Common myeloid progenitor, CD34-positive (primary cell): ENCODE measurements at regions not wholly inside any gene's neighbourhood (a gene's known extent, or its start where the extent isn't known, plus 50 kb on each side); places are given as distances from the start of the nearest gene placed in this dataset.
A peak's percentile ranks its signal among the peaks of the same experiment; 100 is the strongest.
"Not testable (repeated sequence)": the region's sequence is repeated elsewhere in the genome, so short reads cannot be mapped to it uniquely, and the experiment has no call there.

ENCODE experiments used
- CTCF ChIA-PET: fragments of 350-600 bp; sonication (Branson Sonifier 250); formaldehyde crosslinking; loops from one replicate; lab custom pipeline; 2021; ENCODE audit warnings: antibody characterized with exemption; lab: Charles Lee
- POLR2A ChIA-PET: fragments of 350-600 bp; sonication (Branson Sonifier 250); formaldehyde crosslinking; loops from one replicate; lab custom pipeline; 2021; ENCODE audit warnings: antibody characterized with exemption; lab: Charles Lee
- DNase-seq, 3 donors: peaks; one replicate each; pipeline versions ENCODE4 v3.0.0 to v3.0.0-alpha.2; 2013
- H3K27ac ChIP-seq, 2 experiments: 1 replicate in 1 of 2; 2 replicates in 1 of 2; pipeline ENCODE4 v1.7.0; 2013; ENCODE audit warnings: inconsistent platforms in 2 of 2, low read length in 2 of 2, mild to moderate bottlenecking in 2 of 2, low read depth in 1 of 2, moderate library complexity in 1 of 2; ENCODE audit not compliant: severe bottlenecking in 2 of 2, insufficient read depth in 1 of 2, poor library complexity in 1 of 2
- H3K27me3 ChIP-seq, 5 experiments: replicated peaks in 2 of 5; 1 replicate in 3 of 5; 2 replicates in 2 of 5; pipeline versions ENCODE4 v1.6.1 to v1.7.0; 2013; ENCODE audit warnings: low read length in 4 of 5, mild to moderate bottlenecking in 2 of 5, moderate library complexity in 2 of 5, inconsistent platforms in 1 of 5; ENCODE audit not compliant: insufficient read depth in 5 of 5, control insufficient read depth in 4 of 5
- H3K36me3 ChIP-seq, 4 experiments: 1 replicate in 2 of 4; 2 replicates in 2 of 4; pipeline versions ENCODE4 v1.6.1 to v1.7.0; 2013; ENCODE audit warnings: low read length in 3 of 4, control low read depth in 1 of 4, mild to moderate bottlenecking in 1 of 4; ENCODE audit not compliant: control insufficient read depth in 4 of 4, insufficient read depth in 4 of 4
- H3K4me1 ChIP-seq, 4 experiments: 1 replicate in 3 of 4; 2 replicates in 1 of 4; pipeline versions ENCODE4 v1.6.1 to v1.7.1; 2013; ENCODE audit warnings: low read length in 3 of 4, mild to moderate bottlenecking in 3 of 4, control low read depth in 1 of 4, inconsistent platforms in 1 of 4, moderate library complexity in 1 of 4; ENCODE audit not compliant: control insufficient read depth in 4 of 4, insufficient read depth in 4 of 4; ENCODE audit errors: control extremely low read depth in 1 of 4
- H3K4me3 ChIP-seq, 7 experiments: 1 replicate in 4 of 7; 2 replicates in 3 of 7; pipeline versions ENCODE4 v1.5.1 to v1.7.0; 2013; ENCODE audit warnings: mild to moderate bottlenecking in 7 of 7, low read length in 6 of 7, moderate library complexity in 6 of 7, inconsistent platforms in 2 of 7, low read depth in 2 of 7, control low read depth in 1 of 7; ENCODE audit not compliant: insufficient read depth in 4 of 7, control insufficient read depth in 1 of 7; ENCODE audit errors: extremely low read depth in 1 of 7
- H3K9me3 ChIP-seq, 5 experiments: 1 replicate in 4 of 5; 2 replicates in 1 of 5; pipeline versions ENCODE4 v1.6.1 to v1.7.1; 2013; ENCODE audit warnings: low read length in 4 of 5, mild to moderate bottlenecking in 2 of 5, inconsistent platforms in 1 of 5, low read depth in 1 of 5, moderate library complexity in 1 of 5; ENCODE audit not compliant: control insufficient read depth in 4 of 5, insufficient read depth in 2 of 5; ENCODE audit errors: control extremely low read depth in 1 of 5
- WGBS: methylation state at CpG from one replicate; pipeline ENCODE4 v1.1.5; 2013; ENCODE audit not compliant: insufficient coverage; 5-methylcytosine and 5-hydroxymethylcytosine counted together

- Histone ChIP-seq H3K36me3 (peaks cover 0 to 9% (median 4%) of the 10 kb centered on the region in 4 experiments), H3K4me1 (no peaks in the 10 kb centered on the region), H3K27ac (no peak overlapping the region), H3K4me3 (no peak overlapping the region), H3K27me3 (no peaks in the 10 kb centered on the region), H3K9me3 (peaks cover 2 to 21% (median 4%) of the 10 kb centered on the region in 5 experiments)
- ChIA-PET POLR2A (no interaction called here), CTCF (interaction anchor here (0.7 to 0.9 kb wide), 2 partner anchors 13 to 457 kb away, joined by 3 read pairs; no protein-coding TSS in a partner anchor)
- DNase-seq: no peak
These were observed 102.6 kb upstream of the SATB1 start for GRCh38 chr3:18527691-18528090.

- Histone ChIP-seq H3K4me3 (no peak overlapping the region), H3K27me3 (no peaks in the 10 kb centered on the region), H3K9me3 (peaks cover 2 to 21% (median 4%) of the 10 kb centered on the region in 5 experiments), H3K4me1 (no peaks in the 10 kb centered on the region), H3K36me3 (peaks cover 0 to 9% (median 4%) of the 10 kb centered on the region in 4 experiments), H3K27ac (no peak overlapping the region)
- ChIA-PET POLR2A (no interaction called here), CTCF (no interaction called here)
- DNase-seq: no peak
These were observed 101.5 kb upstream of the SATB1 start for GRCh38 chr3:18526667-18527066.

DNA sequence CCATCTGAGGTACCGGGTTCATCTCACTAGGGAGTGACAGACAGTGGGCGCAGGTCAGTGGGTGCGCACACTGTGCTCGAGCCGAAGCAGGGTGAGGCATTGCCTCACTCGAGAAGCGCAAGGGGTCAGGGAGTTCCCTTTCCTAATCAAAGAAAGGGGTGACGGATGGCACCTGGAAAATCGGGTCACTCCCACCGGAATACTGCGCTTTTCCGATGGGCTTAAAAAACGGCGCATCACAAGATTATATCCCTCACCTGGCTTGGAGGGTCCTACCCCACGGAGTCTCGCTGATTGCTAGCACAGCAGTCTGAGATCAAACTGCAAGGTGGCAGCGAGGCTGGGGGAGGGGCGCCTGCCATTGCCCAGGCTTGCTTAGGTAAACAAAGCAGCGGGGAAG lies 91.0 kb upstream of the SATB1 start:
- POLR2A ChIA-PET: interaction anchor here (0.6 kb wide), 1 partner anchor 14 kb away, joined by 3 read pairs; no protein-coding TSS in a partner anchor
- WGBS: 98% methylated on average over 7 of the region's 19 CpGs

GRCh38 chr3:18513091-18513490 lies 88.0 kb upstream of the SATB1 start:
- H3K4me3 ChIP-seq: no peak overlapping the region
- DNase-seq: no peak
- H3K36me3 ChIP-seq: no peaks in the 10 kb centered on the region
- POLR2A ChIA-PET: no interaction called here
- no peaks in the 10 kb centered on the region for H3K27me3 ChIP-seq
- CTCF ChIA-PET: no interaction called here
- peaks cover 3 to 26% (median 17%) of the 10 kb centered on the region in 4 experiments for H3K4me1 ChIP-seq
- H3K9me3 ChIP-seq: peaks cover 0 to 2% (median 0%) of the 10 kb centered on the region in 5 experiments
- WGBS: 100% methylated on average over 1 of the region's 3 CpGs
- H3K27ac ChIP-seq: no peak overlapping the region

More for the DNA sequence above, 91.0 kb upstream of the SATB1 start:
- H3K4me3 ChIP-seq, H3K27me3 ChIP-seq, CTCF ChIA-PET, H3K27ac ChIP-seq, DNase-seq, H3K36me3 ChIP-seq, H3K9me3 ChIP-seq: not testable (repeated sequence)
- peaks cover 3 to 22% (median 13%) of the 10 kb centered on the region in 4 experiments for H3K4me1 ChIP-seq

- DNase-seq: peak; percentile 49 to 94 (median 90)
- peaks cover 3 to 26% (median 17%) of the 10 kb centered on the region in 4 experiments for H3K4me1 ChIP-seq
- no peaks in the 10 kb centered on the region for H3K27me3 ChIP-seq
- POLR2A ChIA-PET: no interaction called here
- no peaks in the 10 kb centered on the region for H3K36me3 ChIP-seq
- CTCF ChIA-PET: no interaction called here
- H3K9me3 ChIP-seq: peaks cover 0 to 2% (median 0%) of the 10 kb centered on the region in 5 experiments
- no peak overlapping the region for H3K4me3 ChIP-seq
- no CpG with 5 or more reads among the region's 1 CpG for WGBS
- H3K27ac ChIP-seq: no peak overlapping the region
These were observed 86.9 kb upstream of the SATB1 start for GRCh38 chr3:18512007-18512406.

DNA sequence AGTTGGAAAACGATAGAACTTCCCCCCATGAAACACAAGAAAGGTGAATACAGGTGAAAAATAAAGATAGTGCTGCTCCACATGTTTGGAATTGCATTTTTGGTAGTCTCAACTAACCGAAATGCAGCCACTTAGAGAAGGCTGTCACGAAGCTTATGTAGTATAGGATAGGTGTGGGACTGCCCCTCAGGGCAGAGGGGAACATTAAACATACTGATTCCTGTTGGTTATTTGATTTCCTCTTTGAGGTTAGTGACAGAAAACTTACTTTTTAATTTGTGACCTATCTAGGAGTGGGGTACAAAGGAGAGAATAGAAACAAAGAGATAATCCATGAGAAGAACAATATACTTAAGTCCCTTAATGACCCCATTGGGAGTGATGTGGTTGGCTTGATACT lies 85.8 kb upstream of the SATB1 start:
- no peaks in the 10 kb centered on the region for H3K27me3 ChIP-seq
- WGBS: 47% methylated on average over 2 of the region's 3 CpGs
- H3K4me1 ChIP-seq: peaks cover 3 to 26% (median 17%) of the 10 kb centered on the region in 4 experiments
- no peak overlapping the region for H3K27ac ChIP-seq
- no peaks in the 10 kb centered on the region for H3K36me3 ChIP-seq
- peaks cover 0 to 2% (median 0%) of the 10 kb centered on the region in 5 experiments for H3K9me3 ChIP-seq
- CTCF ChIA-PET: no interaction called here
- H3K4me3 ChIP-seq: no peak overlapping the region
- POLR2A ChIA-PET: no interaction called here
- DNase-seq: no peak

- H3K36me3 ChIP-seq: no peaks in the 10 kb centered on the region
- no peak overlapping the region for H3K27ac ChIP-seq
- no CpG with 5 or more reads among the region's 2 CpGs for WGBS
- CTCF ChIA-PET: no interaction called here
- H3K9me3 ChIP-seq: peaks cover 0 to 2% (median 0%) of the 10 kb centered on the region in 5 experiments
- H3K4me3 ChIP-seq: no peak overlapping the region
- peaks cover 0 to 15% (median 11%) of the 10 kb centered on the region in 4 experiments for H3K4me1 ChIP-seq
- no peaks in the 10 kb centered on the region for H3K27me3 ChIP-seq
- no peak for DNase-seq
- POLR2A ChIA-PET: no interaction called here
These were observed 82.2 kb upstream of the SATB1 start for GRCh38 chr3:18507333-18507732.
